IPS-18c (cell line): ENCODE measurements at regions not wholly inside any gene's neighbourhood (a gene's known extent, or its start where the extent isn't known, plus 50 kb on each side); places are given as distances from the start of the nearest gene placed in this dataset.

Experiments used
- H3K4me3 ChIP-seq: 2 replicates; pipeline ENCODE4 v1.7.0; 2013; ENCODE audit warnings: low read depth, mild to moderate bottlenecking, low read length, moderate library complexity; ENCODE audit not compliant: insufficient read depth
- H3K9me3 ChIP-seq: one replicate; pipeline ENCODE4 v1.6.1; 2013; ENCODE audit warnings: mild to moderate bottlenecking, low read length, moderate library complexity; ENCODE audit not compliant: control insufficient read depth, insufficient read depth

- Histone ChIP-seq H3K4me3 (no peak overlapping the region), H3K9me3 (no peaks in the 10 kb centered on the region)
Measured at GRCh38 chr20:63083831-63084562, 77.2 kb upstream of the BHLHE23 start.

- H3K9me3 ChIP-seq: no peaks in the 10 kb centered on the region
- H3K4me3 ChIP-seq: no peak overlapping the region
Measured at GRCh38 chr20:63082939-63083735, 76.4 kb upstream of the BHLHE23 start.

- no peak overlapping the region for H3K4me3 ChIP-seq
- no peaks in the 10 kb centered on the region for H3K9me3 ChIP-seq
Measured at GRCh38 chr20:63082308-63082938, 75.7 kb upstream of the BHLHE23 start.

GRCh38 chr20:63081831-63082230 lies 75.1 kb upstream of the BHLHE23 start:
- no peaks in the 10 kb centered on the region for H3K9me3 ChIP-seq

GRCh38 chr20:63081351-63081750 lies 74.6 kb upstream of the BHLHE23 start:
- Histone ChIP-seq H3K4me3 (no peak overlapping the region), H3K9me3 (no peaks in the 10 kb centered on the region)

More at GRCh38 chr20:63081831-63082230, 75.1 kb upstream of the BHLHE23 start:
- H3K4me3 ChIP-seq: no peak overlapping the region

GRCh38 chr20:63080811-63081210 lies 74.0 kb upstream of the BHLHE23 start:
- H3K9me3 ChIP-seq: no peaks in the 10 kb centered on the region
- no peak overlapping the region for H3K4me3 ChIP-seq

GRCh38 chr20:63080411-63080810 lies 73.6 kb upstream of the BHLHE23 start:
- Histone ChIP-seq H3K9me3 (no peaks in the 10 kb centered on the region), H3K4me3 (no peak overlapping the region)

- no peaks in the 10 kb centered on the region for H3K9me3 ChIP-seq
- H3K4me3 ChIP-seq: no peak overlapping the region
Measured at GRCh38 chr20:63079971-63080370, 73.2 kb upstream of the BHLHE23 start.

GRCh38 chr20:63077705-63078104 lies 70.9 kb upstream of the BHLHE23 start:
- Histone ChIP-seq H3K4me3 (no peak overlapping the region), H3K9me3 (no peaks in the 10 kb centered on the region)

GRCh38 chr20:63076421-63076820 lies 69.7 kb upstream of the BHLHE23 start:
- no peak overlapping the region for H3K4me3 ChIP-seq
- H3K9me3 ChIP-seq: no peaks in the 10 kb centered on the region

GRCh38 chr20:63074631-63075030 lies 67.9 kb upstream of the BHLHE23 start:
- H3K4me3 ChIP-seq: no peak overlapping the region
- H3K9me3 ChIP-seq: no peaks in the 10 kb centered on the region

- no peaks in the 10 kb centered on the region for H3K9me3 ChIP-seq
Measured at GRCh38 chr20:63074182-63074581, 67.4 kb upstream of the BHLHE23 start.

GRCh38 chr20:63073738-63074065 lies 66.9 kb upstream of the BHLHE23 start:
- no peaks in the 10 kb centered on the region for H3K9me3 ChIP-seq
- no peak overlapping the region for H3K4me3 ChIP-seq

More at GRCh38 chr20:63074182-63074581, 67.4 kb upstream of the BHLHE23 start:
- H3K4me3 ChIP-seq: no peak overlapping the region

GRCh38 chr20:63072991-63073737 lies 66.4 kb upstream of the BHLHE23 start:
- Histone ChIP-seq H3K9me3 (no peaks in the 10 kb centered on the region), H3K4me3 (no peak overlapping the region)

GRCh38 chr20:63072231-63072791 lies 65.5 kb upstream of the BHLHE23 start:
- Histone ChIP-seq H3K9me3 (no peaks in the 10 kb centered on the region), H3K4me3 (peak overlapping the region; percentile 36; the same call in 1 of the 2 replicates)

GRCh38 chr20:63071541-63072181 lies 64.9 kb upstream of the BHLHE23 start:
- peak overlapping the region; percentile 36; the same call in 1 of the 2 replicates for H3K4me3 ChIP-seq
- H3K9me3 ChIP-seq: no peaks in the 10 kb centered on the region
